Activated naive CD4-positive, alpha-beta T cell treated with anti-CD3 and anti-CD28 coated beads, Interleukin-2, amount 50 U/mL, for 24 hours (primary cell): ENCODE measurements at regions not wholly inside any gene's neighbourhood (a gene's known extent, or its start where the extent isn't known, plus 50 kb on each side); places are given as distances from the start of the nearest gene placed in this dataset.

Experiments used
- H3K27ac Mint-ChIP-seq: one replicate; pipeline ENCODE4 v1.8.0; 2021; ENCODE audit warnings: mild to moderate bottlenecking, mixed read lengths
- H3K27me3 Mint-ChIP-seq: one replicate; pipeline ENCODE4 v1.8.0; 2021; ENCODE audit warnings: mixed read lengths
- H3K36me3 Mint-ChIP-seq: one replicate; pipeline ENCODE4 v1.8.0; 2021; ENCODE audit warnings: mixed read lengths
- H3K4me1 Mint-ChIP-seq: one replicate; pipeline ENCODE4 v1.8.0; 2021; ENCODE audit warnings: mixed read lengths
- H3K4me3 Mint-ChIP-seq: one replicate; pipeline ENCODE4 v1.8.0; 2021; ENCODE audit warnings: mild to moderate bottlenecking, mixed read lengths
- H3K9me3 Mint-ChIP-seq: one replicate; pipeline ENCODE4 v1.8.0; 2021; ENCODE audit warnings: mixed read lengths

GRCh38 chr4:63553123-63553522 is 856.1 kb downstream of the TECRL start:
- Mint-ChIP-seq H3K27me3 (no peaks in the 10 kb centered on the region), H3K36me3 (no peaks in the 10 kb centered on the region), H3K4me3 (no peak overlapping the region), H3K4me1 (no peaks in the 10 kb centered on the region), H3K9me3 (peaks cover 15% of the 10 kb centered on the region), H3K27ac (no peak overlapping the region)

DNA sequence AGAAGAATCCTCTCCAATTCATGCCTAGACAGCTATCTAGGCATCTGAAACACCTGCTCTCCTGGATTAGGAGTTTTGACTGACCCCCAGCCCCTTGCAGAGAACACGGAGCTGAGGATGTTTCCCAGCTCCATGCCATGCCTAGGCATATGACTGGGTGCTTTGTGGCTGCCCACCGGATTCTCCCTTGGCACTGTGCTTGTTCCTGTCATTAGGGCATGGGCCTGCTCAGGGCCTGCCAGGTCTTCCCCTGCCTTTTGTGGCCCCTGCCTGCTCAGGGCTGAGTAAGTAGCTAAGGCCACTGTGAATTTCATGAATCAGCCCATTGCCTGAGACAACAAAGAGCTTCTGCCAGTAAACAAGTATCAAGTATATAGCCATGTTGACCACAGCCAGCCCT is 867.4 kb downstream of the TECRL start:
- Mint-ChIP-seq H3K4me3 (no peak overlapping the region), H3K4me1 (no peaks in the 10 kb centered on the region), H3K27ac (no peak overlapping the region), H3K36me3 (no peaks in the 10 kb centered on the region), H3K9me3 (peaks cover 5% of the 10 kb centered on the region), H3K27me3 (no peaks in the 10 kb centered on the region)

DNA sequence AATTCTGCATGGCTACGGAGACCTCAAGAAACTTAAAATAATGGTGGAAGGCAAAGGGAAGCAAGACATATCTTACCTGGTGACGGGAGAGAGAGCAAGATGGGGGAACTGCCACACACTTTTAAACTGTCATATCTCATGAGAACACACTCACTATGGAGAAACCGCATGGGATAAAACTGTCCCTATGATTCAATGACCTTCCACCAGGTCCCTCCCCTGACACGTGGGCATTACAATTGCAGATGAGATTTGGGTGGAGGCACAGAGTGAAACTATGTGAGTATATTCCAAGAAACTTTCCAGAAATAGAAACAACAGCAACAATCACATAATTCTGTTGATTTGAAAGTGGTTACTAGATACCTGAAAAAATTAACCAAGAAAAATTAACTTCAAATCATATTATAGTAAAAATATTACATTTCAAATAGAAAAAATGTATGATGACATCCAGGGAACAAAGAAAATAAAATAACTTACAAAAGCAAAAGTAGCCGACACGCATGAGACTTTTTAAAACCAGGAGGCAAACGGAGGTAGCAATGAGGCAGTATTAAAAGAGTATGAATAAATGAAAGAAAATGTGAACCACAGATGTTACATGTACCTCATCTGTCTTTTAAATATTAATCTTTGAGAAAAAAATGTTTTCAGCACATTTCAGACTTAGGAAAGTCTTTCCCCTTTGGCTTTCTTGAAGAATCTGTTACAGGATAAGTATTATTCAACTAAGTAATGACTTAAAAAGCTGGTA is 879.5 kb downstream of the TECRL start:
- H3K27me3 Mint-ChIP-seq: no peaks in the 10 kb centered on the region
- no peaks in the 10 kb centered on the region for H3K4me1 Mint-ChIP-seq
- H3K4me3 Mint-ChIP-seq: no peak overlapping the region
- H3K36me3 Mint-ChIP-seq: no peaks in the 10 kb centered on the region
- no peak overlapping the region for H3K27ac Mint-ChIP-seq
- peaks cover 4% of the 10 kb centered on the region for H3K9me3 Mint-ChIP-seq

- peaks cover 4% of the 10 kb centered on the region for H3K9me3 Mint-ChIP-seq
Observed at GRCh38 chr4:63528256-63528991, 880.8 kb downstream of the TECRL start.

DNA sequence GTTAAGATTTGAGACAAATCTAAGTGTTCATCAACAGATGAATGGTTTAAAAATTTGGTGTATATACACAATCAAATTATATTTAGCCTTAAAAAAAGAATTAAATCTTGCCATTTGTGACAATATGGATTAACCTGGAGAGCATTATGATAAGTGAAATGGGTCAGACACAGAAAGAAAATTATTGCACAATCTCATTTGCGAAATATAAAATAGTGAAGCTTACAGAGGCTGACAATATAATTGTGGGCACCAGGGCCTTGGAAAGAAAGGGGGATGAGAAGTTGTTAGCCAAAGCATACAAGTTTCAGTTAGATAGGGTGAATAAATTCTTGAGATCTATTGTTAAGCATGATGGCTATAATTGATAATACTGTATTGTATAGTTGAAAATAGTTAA is 883.0 kb downstream of the TECRL start:
- Mint-ChIP-seq H3K4me3 (no peak overlapping the region), H3K27ac (no peak overlapping the region), H3K9me3 (peaks cover 10% of the 10 kb centered on the region), H3K27me3 (no peaks in the 10 kb centered on the region), H3K36me3 (no peaks in the 10 kb centered on the region), H3K4me1 (no peaks in the 10 kb centered on the region)

More at GRCh38 chr4:63528256-63528991, 880.8 kb downstream of the TECRL start:
- H3K27me3 Mint-ChIP-seq: no peaks in the 10 kb centered on the region
- H3K27ac Mint-ChIP-seq: no peak overlapping the region
- H3K36me3 Mint-ChIP-seq: no peaks in the 10 kb centered on the region
- no peaks in the 10 kb centered on the region for H3K4me1 Mint-ChIP-seq
- no peak overlapping the region for H3K4me3 Mint-ChIP-seq

GRCh38 chr4:63524764-63525163 is 884.5 kb downstream of the TECRL start:
- Mint-ChIP-seq H3K27ac (no peak overlapping the region), H3K4me3 (no peak overlapping the region), H3K4me1 (no peaks in the 10 kb centered on the region), H3K27me3 (no peaks in the 10 kb centered on the region), H3K9me3 (peaks cover 13% of the 10 kb centered on the region), H3K36me3 (no peaks in the 10 kb centered on the region)

DNA sequence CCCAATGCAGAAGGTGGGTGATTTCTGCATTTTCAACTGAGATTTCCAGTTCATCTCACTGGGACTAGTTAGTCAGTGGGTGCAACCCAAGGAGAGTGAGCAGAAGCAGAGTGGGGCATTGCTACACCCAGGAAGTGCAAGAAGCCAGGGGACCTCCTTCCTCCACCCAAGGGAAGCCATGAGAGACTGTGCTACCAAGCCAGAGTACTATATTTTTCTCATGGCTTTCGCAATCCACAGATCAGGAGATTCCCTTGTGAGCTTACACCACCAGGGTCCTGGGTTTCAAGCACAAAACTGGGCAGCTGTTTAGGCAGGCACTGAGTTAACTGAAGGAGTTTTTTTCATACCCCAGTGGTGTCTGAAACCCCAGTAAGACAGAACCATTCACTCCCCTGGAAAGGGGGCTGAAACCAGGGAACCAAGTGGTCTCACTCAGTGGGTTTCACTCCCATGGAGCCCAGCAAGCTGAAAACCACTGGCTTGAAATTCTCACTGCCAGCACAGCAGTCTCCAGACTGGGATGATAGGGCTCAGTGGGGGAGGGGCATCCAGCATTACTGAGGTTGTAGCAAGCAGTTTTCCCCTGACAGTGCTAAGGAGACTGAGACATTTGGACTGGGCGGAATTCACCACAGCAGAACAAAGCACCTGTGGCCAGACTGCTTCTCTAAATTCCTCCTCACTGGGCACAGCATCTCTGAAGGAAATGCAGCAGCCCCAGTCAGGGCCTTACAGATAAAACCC is 903.4 kb downstream of the TECRL start:
- no peaks in the 10 kb centered on the region for H3K36me3 Mint-ChIP-seq
- no peaks in the 10 kb centered on the region for H3K27me3 Mint-ChIP-seq
- no peak overlapping the region for H3K27ac Mint-ChIP-seq
- H3K9me3 Mint-ChIP-seq: peaks cover 12% of the 10 kb centered on the region
- no peak overlapping the region for H3K4me3 Mint-ChIP-seq
- H3K4me1 Mint-ChIP-seq: no peaks in the 10 kb centered on the region

- peaks cover 19% of the 10 kb centered on the region for H3K9me3 Mint-ChIP-seq
- no peaks in the 10 kb centered on the region for H3K27me3 Mint-ChIP-seq
- no peak overlapping the region for H3K27ac Mint-ChIP-seq
- H3K4me1 Mint-ChIP-seq: no peaks in the 10 kb centered on the region
- H3K4me3 Mint-ChIP-seq: no peak overlapping the region
- no peaks in the 10 kb centered on the region for H3K36me3 Mint-ChIP-seq
Observed at GRCh38 chr4:63493265-63493664, 916.0 kb downstream of the TECRL start.

GRCh38 chr4:63492515-63492914 is 916.7 kb downstream of the TECRL start:
- H3K27ac Mint-ChIP-seq: no peak overlapping the region
- peaks cover 13% of the 10 kb centered on the region for H3K9me3 Mint-ChIP-seq
- no peaks in the 10 kb centered on the region for H3K36me3 Mint-ChIP-seq
- H3K4me1 Mint-ChIP-seq: no peaks in the 10 kb centered on the region
- H3K27me3 Mint-ChIP-seq: no peaks in the 10 kb centered on the region
- H3K4me3 Mint-ChIP-seq: no peak overlapping the region

- H3K36me3 Mint-ChIP-seq: no peaks in the 10 kb centered on the region
- H3K27me3 Mint-ChIP-seq: no peaks in the 10 kb centered on the region
- no peak overlapping the region for H3K4me3 Mint-ChIP-seq
- peaks cover 17% of the 10 kb centered on the region for H3K9me3 Mint-ChIP-seq
- no peak overlapping the region for H3K27ac Mint-ChIP-seq
- H3K4me1 Mint-ChIP-seq: no peaks in the 10 kb centered on the region
Observed at GRCh38 chr4:63464393-63464792, 944.9 kb downstream of the TECRL start.

DNA sequence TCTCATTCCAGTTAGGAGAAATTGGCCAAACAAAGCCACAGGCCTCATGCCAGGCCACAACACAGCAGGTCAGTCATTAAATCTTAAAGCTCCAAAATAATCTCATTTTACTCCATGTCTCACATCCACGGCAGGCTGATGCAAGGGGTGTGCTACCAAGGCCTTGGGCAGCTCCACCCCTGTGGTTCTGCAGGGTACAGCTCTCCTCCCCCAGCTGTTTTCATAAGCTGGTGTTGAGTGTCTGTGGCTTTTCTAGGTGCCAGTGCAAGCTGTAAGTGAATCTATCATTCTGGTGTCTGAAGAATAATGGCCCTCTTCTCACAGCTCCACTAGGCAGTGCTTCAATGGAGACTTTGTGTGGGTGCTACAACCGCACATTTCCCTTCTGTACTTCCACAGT is 949.2 kb downstream of the TECRL start:
- Mint-ChIP-seq H3K4me1 (no peaks in the 10 kb centered on the region), H3K9me3 (peaks cover 1% of the 10 kb centered on the region), H3K4me3 (no peak overlapping the region), H3K27ac (no peak overlapping the region), H3K36me3 (no peaks in the 10 kb centered on the region), H3K27me3 (no peaks in the 10 kb centered on the region)

DNA sequence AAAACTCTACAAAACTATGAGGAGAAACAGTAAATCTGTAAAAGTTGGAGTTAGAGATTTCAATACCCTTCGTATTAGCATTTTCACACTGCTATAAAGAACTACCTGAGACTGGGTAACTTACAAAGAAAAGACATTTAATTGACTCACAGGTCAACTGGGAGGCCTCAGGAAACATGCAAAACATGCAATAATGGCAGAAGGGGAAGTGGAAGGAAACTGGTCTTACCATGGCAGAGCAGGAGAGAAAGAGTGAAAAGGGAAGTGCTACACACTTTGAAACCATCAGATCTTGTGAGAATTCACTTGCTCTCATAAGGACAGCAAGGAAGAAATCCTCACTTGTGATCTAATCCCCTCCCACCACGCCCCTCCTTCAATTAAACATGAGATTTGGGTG is 949.9 kb downstream of the TECRL start:
- Mint-ChIP-seq H3K4me1 (no peaks in the 10 kb centered on the region), H3K4me3 (no peak overlapping the region), H3K27ac (no peak overlapping the region), H3K9me3 (no peaks in the 10 kb centered on the region), H3K27me3 (no peaks in the 10 kb centered on the region), H3K36me3 (no peaks in the 10 kb centered on the region)

DNA sequence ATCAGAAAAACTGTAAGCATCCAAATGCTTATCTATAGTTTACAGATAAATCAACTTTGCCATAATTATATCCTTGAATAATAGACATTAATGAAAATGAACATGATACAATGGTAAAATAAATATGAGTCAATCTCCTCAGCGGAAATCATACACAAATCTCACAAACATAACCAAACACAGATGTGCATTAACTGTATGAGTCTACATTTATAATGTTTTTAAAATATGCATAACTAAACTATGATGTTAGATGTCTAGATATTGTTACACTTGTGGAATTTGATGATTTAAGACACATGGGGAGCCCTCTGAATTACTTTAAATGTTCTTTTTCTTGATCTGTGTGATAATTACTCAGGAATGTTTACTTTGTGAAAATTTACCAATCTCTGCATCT is 951.2 kb downstream of the TECRL start:
- H3K4me3 Mint-ChIP-seq: no peak overlapping the region
- H3K4me1 Mint-ChIP-seq: no peaks in the 10 kb centered on the region
- H3K27me3 Mint-ChIP-seq: no peaks in the 10 kb centered on the region
- no peaks in the 10 kb centered on the region for H3K9me3 Mint-ChIP-seq
- H3K27ac Mint-ChIP-seq: no peak overlapping the region
- H3K36me3 Mint-ChIP-seq: no peaks in the 10 kb centered on the region

DNA sequence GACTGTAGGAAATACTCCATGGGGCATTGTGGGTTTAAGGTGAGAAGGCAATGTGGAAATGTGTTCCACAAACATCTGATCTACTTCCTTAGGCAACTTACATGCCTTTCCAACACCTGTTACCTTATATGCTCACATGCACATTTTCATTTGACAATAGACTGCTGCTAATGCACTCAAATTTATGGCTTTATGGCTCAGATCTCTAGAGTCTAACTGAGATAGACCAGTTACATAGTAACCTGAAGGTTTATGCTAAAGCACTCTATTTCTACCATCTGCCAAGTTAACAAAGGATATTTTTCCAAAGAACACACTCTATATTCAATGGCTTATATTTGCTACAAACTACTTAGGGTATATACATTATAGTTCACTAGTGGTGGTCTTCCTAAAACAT is 969.0 kb downstream of the TECRL start:
- Mint-ChIP-seq H3K27me3 (no peaks in the 10 kb centered on the region), H3K27ac (no peak overlapping the region), H3K36me3 (no peaks in the 10 kb centered on the region), H3K4me1 (no peaks in the 10 kb centered on the region), H3K4me3 (no peak overlapping the region), H3K9me3 (no peaks in the 10 kb centered on the region)

DNA sequence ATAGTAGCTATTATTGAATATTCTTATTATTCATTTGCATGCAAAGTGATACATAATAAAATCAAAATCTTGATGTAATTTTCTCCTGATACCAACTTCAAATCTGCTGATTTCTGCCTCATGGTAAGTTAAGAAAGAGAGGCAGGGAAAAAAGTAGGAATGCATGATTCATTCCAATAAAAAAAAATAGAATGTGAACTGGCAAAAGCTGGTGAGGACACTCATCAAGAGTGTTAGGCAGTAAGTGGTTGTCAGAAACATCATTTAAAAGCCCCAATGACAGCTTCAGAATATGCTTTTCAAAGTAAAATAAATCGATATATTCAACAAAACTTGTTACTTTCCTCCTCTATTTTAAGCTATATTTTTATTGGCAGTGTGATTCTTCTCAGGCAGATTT is 979.1 kb downstream of the TECRL start:
- H3K4me3 Mint-ChIP-seq: no peak overlapping the region
- H3K27ac Mint-ChIP-seq: no peak overlapping the region
- no peaks in the 10 kb centered on the region for H3K36me3 Mint-ChIP-seq
- H3K4me1 Mint-ChIP-seq: no peaks in the 10 kb centered on the region
- H3K9me3 Mint-ChIP-seq: no peaks in the 10 kb centered on the region
- no peaks in the 10 kb centered on the region for H3K27me3 Mint-ChIP-seq

GRCh38 chr4:63396269-63396668 is 1013.0 kb downstream of the TECRL start:
- Mint-ChIP-seq H3K4me1 (no peaks in the 10 kb centered on the region), H3K36me3 (no peaks in the 10 kb centered on the region), H3K9me3 (peaks cover 3% of the 10 kb centered on the region), H3K27ac (no peak overlapping the region), H3K27me3 (no peaks in the 10 kb centered on the region), H3K4me3 (no peak overlapping the region)
